ENCODE measurements at regions not wholly inside any gene's neighbourhood (a gene's known extent, or its start where the extent isn't known, plus 50 kb on each side); places are given as distances from the start of the nearest gene placed in this dataset.

GRCh38 chr5:17890501-17890900, 256.2 kb downstream of the TAF11L14 start:
- TF ChIP-seq EZH2phosphoT487 (IDR thresholded peaks at IDR 0.05; ENCODE audit: low read depth, severe bottlenecking, unreplicated experiment): no peak
- no peak for TF ChIP-seq EZH2 (IDR thresholded peaks at IDR 0.05; ENCODE audit: borderline replicate concordance)
- TF ChIP-seq CTCF (IDR thresholded peaks at IDR 0.05; ENCODE audit: poor library complexity): no peak
- no peak overlapping the region for H3K4me2 ChIP-seq
- no peak overlapping the region for H2AFZ ChIP-seq
- no peaks in the 10 kb centered on the region for H3K79me2 ChIP-seq
- no peaks in the 10 kb centered on the region for H3K27me3 ChIP-seq
- no peaks in the 10 kb centered on the region for H3K4me1 ChIP-seq (ENCODE audit: insufficient read depth)
- no peak for DNase-seq (ENCODE audit: low spot score)
- no peaks in the 10 kb centered on the region for H4K20me1 ChIP-seq (ENCODE audit: insufficient read depth, poor library complexity, severe bottlenecking)
- H3K9me2 ChIP-seq (replicated peaks; ENCODE audit: insufficient read depth): no peaks in the 10 kb centered on the region
- H3K27ac ChIP-seq: no peak overlapping the region
- H3K36me3 ChIP-seq (replicated peaks; ENCODE audit: insufficient read depth, low read depth): no peaks in the 10 kb centered on the region
- H3K9me3 ChIP-seq (ENCODE audit: low read depth): no peaks in the 10 kb centered on the region
- 82% methylated on average over 3 of the region's 3 CpGs for WGBS (ENCODE audit: low lambda C conversion rate, missing lambda C conversion rate)
- no peak overlapping the region for H3K4me3 ChIP-seq

GRCh38 chr5:17891881-17892280, 257.6 kb downstream of the TAF11L14 start:
- DNase-seq (ENCODE audit: low spot score): no peak
- 64% methylated on average over 6 of the region's 6 CpGs for WGBS (ENCODE audit: low lambda C conversion rate, missing lambda C conversion rate)
- Histone ChIP-seq H3K4me1 (ENCODE audit: insufficient read depth) (no peaks in the 10 kb centered on the region), H4K20me1 (ENCODE audit: insufficient read depth, poor library complexity, severe bottlenecking) (no peaks in the 10 kb centered on the region), H2AFZ (no peak overlapping the region), H3K4me3 (no peak overlapping the region), H3K9me3 (ENCODE audit: low read depth) (no peaks in the 10 kb centered on the region), H3K36me3 (replicated peaks; ENCODE audit: insufficient read depth, low read depth) (no peaks in the 10 kb centered on the region), H3K9me2 (replicated peaks; ENCODE audit: insufficient read depth) (no peaks in the 10 kb centered on the region), H3K27ac (no peak overlapping the region), H3K4me2 (no peak overlapping the region), H3K27me3 (no peaks in the 10 kb centered on the region), H3K79me2 (no peaks in the 10 kb centered on the region)
- TF ChIP-seq CTCF (IDR thresholded peaks at IDR 0.05; ENCODE audit: poor library complexity) (no peak), EZH2 (IDR thresholded peaks at IDR 0.05; ENCODE audit: borderline replicate concordance) (no peak)

- DNase-seq (ENCODE audit: low spot score): no peak
- H3K27me3 ChIP-seq: no peaks in the 10 kb centered on the region
- H2AFZ ChIP-seq: no peak overlapping the region
- H3K27ac ChIP-seq: no peak overlapping the region
- no peak overlapping the region for H3K4me3 ChIP-seq
- TF ChIP-seq EZH2 (IDR thresholded peaks at IDR 0.05; ENCODE audit: borderline replicate concordance) (no peak), EZH2phosphoT487 (IDR thresholded peaks at IDR 0.05; ENCODE audit: low read depth, severe bottlenecking, unreplicated experiment) (no peak), CTCF (IDR thresholded peaks at IDR 0.05; ENCODE audit: poor library complexity) (no peak)
- no peaks in the 10 kb centered on the region for H3K4me1 ChIP-seq (ENCODE audit: insufficient read depth)
- no peaks in the 10 kb centered on the region for H3K79me2 ChIP-seq
- 79% methylated on average over 3 of the region's 3 CpGs for WGBS (ENCODE audit: low lambda C conversion rate, missing lambda C conversion rate)
- no peaks in the 10 kb centered on the region for H3K9me2 ChIP-seq (replicated peaks; ENCODE audit: insufficient read depth)
- H4K20me1 ChIP-seq (ENCODE audit: insufficient read depth, poor library complexity, severe bottlenecking): no peaks in the 10 kb centered on the region
- H3K4me2 ChIP-seq: no peak overlapping the region
- H3K36me3 ChIP-seq (replicated peaks; ENCODE audit: insufficient read depth, low read depth): no peaks in the 10 kb centered on the region
- no peaks in the 10 kb centered on the region for H3K9me3 ChIP-seq (ENCODE audit: low read depth)
These were observed 258.9 kb downstream of the TAF11L14 start for GRCh38 chr5:17893026-17893635.
